Right hindlimb (tissue), 1 donor: ENCODE measurements at regions not wholly inside any gene's neighbourhood (a gene's known extent, or its start where the extent isn't known, plus 50 kb on each side); places are given as distances from the start of the nearest gene placed in this dataset.

Source experiments
- DNase-seq: peaks from one replicate; pipeline ENCODE4 v3.0.0-alpha.2; 2018

DNA sequence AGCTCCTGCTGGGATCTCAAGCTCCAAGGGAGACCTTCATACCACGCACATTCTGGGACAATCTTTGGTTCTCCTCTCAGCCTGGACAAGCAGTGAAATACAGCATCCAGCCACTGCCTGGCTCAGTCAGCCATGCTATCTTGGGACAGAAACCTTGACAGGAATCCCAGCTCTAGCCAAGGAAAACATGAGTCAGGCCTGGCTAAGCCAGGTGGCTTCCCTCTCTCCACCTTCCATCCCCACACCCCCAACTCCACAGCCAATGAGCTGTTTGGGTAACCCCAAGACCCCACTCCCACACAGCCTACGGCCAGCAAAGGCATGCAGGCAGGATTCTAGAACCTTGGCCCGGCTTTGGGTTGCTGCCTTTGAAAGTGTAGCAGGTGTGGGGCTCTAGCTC is 64.9 kb downstream of the MCFD2 start:
- peak; percentile 66 for DNase-seq

DNA sequence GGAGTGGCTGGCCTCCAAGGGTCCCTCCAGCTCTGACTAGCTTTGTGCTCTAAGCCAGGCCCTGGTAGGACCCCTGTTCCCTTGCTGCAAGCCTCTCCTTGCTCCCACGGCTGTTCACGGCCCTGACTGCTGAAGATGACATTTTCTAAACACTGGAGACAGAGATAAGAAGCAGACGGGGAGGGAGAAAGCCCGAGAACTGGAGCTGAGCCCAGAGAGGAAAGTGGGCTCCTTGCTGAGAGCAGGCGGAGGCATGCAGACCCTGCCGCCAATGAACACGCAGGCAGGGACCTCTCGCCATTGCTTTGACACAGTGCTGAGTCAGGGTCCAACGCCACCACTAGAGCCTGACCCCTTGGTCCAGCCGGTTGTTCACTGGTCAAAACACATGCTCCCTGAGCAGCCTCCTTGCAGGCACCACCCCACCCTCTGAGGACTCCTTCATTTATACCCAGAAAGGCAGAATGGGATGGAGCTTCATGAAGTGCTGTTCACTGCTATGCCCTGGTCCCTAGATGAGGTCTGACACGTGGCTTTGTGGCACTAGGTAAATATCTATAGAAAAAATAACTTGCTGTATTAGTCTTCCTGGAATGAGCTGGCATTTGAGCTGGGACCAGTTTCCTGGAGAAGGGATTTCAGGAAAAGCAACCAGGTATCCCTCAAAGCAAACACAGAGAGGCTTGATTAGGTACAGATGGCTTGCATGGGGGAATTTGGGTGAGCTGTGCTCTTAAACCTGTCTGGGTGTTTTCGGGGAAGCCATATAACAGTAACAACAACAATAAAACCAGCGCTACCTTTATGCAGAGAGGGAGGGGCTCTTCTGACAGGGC is 65.7 kb downstream of the MCFD2 start:
- no peak for DNase-seq

DNA sequence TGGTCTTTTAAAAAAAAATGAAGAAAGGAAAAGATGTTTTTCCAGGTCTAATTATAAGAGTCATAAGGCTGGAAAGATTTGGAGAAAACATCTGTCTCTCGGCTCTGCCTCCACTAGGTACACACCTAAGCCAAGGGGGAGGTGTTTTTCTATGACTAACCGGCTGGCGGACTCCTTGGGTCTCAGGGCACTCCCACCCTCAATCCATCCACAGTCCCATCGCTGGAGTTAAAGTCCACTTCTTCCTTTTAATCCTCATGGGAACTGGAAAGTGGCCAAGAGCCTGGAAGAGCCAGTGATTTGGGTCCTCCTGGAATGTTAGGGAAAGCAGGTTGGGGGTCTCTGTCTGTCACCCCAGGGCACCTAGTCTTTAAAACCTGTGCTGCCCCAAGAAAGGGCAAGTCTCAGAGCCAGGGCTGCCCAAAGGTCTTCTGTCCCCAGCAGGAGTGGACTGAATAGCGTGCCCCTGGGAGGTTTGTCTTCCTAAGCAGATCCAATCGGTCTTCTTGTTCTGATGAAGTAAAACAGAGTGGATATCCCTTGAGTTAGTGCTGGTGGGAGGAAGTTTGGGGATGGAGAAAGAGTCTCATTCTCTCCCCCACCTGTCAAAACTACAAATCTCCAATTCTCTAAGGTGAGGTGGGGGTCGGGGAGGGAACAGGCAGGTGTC is 66.4 kb downstream of the MCFD2 start:
- DNase-seq: peak; percentile 56

DNA sequence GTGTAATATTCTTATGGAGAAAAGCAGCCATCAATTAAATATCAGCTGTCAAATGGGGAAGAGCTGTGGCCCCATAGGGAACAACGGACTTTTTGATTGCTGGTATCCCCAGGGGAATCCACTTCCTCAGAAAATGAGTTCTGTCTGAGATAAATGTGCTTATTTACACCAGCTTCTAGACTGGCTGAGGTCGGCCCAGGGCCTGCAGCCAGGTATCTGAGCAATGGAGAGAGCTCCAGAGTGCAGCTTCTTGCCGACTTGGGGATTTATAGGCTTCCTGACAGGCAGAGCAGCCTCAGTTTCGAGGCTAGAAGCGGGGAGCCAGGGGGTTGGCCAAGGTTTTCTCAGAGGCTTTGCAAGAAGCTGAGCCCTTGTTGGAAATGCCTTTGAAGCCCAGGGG is 67.2 kb downstream of the MCFD2 start:
- DNase-seq: peak; percentile 67

DNA sequence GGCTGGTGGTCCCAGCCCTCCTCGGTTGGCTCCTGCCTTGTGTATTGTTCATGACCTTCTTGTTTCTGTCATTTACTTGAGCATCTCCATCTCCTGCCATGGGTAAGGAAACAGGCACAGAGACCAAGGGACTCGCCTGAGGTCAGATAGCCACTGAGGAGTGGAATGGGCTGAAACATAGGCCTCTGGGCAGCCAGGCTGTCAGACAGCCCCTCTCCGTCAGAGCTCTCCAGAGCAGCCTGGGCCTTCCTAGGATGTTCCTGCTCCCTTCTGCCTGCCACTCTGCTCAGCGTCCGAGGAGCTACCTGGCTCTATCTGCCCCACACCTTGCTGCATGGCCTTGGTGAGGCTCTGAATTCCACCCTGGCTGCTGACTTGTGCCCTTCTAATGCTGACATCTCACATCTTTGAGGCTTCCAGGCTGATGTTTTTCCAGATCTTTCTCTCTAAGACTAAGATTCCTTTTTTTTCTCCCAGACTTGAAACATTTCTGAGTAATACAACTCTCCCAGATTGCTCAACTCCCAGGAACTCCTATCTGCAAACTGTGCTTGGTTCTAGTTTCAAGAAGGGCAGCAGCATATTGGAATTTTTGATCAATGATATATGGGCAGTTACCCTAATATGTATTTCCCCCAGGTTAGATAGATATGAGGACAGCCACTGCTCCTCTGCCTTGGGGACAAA is 67.7 kb downstream of the MCFD2 start:
- no peak for DNase-seq

DNA sequence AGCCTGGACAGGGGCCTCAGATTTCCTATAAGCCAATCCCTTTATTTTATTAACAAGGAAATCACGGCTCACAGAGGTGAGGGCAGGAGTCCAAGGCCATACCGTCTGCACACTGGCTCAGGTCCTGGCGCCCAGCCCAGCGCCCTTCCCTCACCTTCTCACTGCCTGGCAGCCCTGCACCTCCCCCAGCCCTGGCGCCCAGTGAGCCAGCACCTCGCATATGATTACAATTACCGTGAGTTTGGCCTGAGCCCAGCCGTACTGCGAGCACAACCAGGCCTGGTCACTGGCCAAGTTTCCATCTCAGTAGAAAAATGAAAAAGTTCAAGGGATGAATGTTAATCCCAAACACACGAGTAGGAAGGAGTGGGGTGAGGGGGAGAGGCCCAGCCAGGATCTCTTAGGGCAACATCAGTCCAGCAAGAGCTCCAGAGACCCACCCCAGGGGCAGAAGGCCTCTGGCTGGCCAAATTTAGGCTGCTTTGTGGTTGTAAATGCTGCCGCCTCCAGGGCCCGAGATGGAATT is 68.4 kb downstream of the MCFD2 start:
- DNase-seq: peak; percentile 91

DNA sequence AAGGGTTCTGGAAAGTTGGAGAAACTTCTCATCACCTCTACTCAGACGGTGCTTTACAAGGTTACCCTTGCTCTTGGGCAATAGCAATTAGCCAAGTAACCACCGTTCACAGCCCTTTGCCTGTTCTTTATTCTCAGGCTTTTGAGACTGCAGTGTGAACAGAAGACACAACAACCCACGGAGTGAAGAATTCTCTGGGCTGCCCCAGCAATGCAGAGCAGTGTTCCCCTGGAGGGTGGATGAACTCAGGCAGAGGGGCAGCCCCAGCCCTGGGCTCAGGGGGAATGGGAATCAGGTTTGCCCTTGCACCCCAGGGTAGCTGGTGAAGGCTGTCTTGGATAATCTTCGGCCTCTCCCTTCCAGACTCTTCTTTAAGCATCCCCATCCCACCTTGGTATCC is 69.1 kb downstream of the MCFD2 start:
- DNase-seq: no peak

DNA sequence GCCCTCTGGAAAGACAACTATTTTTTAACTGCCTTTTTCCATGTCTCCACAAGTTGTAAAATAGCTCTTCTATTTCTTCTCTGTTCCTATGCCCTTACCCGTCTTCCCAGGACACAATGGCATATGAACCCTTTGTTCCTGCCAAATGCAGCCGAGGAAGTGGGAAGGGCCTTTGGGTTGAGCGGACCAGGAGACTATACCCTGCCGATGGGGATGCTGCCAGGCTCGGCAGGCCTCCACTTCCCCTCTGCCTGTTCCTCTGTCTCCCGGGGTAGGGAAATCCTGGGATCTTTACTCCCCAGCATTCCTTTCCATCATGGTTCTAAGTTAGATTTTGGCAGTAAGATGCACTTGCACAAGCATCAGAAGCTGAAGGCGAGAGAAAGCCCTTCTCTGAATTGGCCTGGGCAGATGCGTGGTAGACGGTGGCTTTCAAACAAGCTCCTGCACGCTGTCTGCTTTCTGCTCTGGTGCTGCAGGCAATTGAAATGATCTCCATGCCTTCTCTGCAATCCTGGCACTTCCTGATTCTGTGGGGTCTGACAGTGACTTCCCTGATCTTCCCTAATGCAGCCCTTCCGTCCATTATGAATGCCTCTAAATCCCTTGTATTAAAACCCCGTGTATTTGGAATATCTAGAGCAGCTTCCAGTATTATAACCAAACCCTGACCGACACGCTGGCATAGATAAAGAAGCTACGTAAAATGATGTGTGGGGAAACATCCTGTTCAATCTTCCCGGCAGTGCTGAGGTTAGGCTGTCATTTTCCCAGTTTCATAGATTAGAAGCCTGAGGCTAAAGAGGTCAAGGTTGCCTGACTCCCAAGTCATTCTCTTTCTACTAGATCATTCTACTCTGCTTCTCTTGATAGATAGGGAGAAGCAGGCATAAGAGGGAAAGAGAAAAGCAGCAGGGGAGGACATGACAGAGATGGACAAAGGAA is 69.8 kb downstream of the MCFD2 start:
- no peak for DNase-seq

DNA sequence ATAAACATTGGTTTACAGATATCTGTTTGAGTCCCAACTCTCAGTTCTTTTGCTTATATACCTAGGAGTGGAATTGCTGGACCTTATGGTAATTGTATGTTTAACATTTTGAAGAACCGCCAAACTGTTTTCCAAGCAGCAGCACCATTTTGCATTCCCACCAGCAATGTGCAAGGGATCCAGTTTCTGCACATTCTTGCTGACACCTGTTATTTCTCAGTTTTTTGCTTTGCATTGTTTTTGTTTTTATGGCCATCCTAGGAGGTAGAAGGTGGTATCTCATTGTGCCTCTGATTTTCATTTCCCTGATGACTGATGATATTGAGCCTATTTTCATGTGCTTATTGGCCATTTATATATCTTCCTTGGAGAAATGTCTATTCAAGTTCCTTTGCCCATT is 71.2 kb downstream of the MCFD2 start:
- no peak for DNase-seq

DNA sequence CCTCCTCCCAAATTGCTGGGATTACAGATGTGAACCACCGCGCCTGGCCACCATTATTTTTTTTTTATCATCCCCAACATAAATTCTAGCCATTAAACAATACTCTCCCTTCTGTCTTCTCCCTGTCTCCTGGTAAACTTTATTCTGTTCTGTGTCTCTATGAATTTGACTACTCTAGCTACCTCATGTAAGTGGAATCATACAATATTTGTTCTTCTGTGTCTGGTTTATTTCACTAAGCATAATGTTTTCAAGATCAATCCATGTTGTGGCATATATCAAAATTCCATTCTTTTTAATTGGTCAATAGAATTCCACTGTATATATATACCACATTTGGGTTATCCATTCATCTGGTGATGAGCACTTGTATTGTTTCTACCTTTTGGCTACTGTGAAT is 71.6 kb downstream of the MCFD2 start:
- no peak for DNase-seq

DNA sequence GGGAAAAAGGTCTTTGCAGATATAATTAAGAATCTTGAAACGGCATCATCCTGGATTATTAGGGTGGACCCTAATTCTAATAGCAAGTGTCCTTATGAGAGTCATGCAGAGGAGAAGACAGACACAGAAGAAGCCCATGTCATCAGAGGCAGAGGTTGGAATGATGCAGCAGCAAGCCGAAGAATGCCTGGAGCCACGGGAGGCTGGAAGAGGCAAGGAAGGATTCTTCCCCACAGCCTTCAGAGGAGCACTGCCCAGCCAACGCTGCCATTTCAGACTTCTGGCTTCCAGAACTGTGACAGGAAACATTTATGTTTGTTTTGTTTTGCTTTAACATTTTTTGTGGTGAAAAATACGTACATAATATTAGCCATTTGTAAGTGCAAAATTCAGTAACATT is 72.3 kb downstream of the MCFD2 start:
- no peak for DNase-seq

DNA sequence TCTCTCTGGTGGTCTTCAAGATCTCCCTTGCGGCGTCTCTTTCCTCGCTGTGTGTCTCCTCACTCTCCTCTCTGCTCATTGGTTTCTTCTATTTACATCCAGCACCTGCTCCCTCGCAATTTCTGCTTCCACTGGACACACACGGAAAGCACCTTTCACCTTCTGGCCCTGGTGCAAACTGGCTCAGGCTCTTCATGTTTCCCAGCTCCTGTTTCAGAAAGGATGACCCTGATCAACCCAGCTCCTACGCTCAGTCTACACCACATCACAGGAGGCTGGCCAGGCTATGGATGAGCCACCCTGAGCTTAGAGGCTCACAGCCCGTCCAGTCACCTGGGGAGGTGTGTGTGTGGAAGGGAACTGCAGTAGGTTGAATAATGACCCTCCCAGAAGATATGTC is 72.7 kb downstream of the MCFD2 start:
- no peak for DNase-seq

DNA sequence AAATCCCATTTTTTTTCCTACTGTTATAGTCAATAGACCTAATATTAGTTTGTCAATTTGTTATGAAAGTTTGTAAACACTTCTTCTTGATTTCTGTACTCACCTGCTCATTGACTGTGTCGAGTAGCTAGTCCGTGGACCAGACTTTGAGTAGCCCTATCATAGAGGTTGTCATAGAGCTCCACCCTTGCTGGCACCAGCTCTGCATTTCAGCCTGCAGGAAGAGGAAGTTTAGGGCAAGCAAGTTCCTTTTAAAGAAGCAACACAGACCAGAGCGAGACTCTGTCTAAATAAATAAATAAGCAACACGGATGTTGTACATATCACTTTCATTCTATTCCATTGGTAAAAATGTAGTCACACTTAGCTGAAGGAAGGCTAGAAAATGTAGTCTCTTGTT is 74.0 kb downstream of the MCFD2 start:
- no peak for DNase-seq

DNA sequence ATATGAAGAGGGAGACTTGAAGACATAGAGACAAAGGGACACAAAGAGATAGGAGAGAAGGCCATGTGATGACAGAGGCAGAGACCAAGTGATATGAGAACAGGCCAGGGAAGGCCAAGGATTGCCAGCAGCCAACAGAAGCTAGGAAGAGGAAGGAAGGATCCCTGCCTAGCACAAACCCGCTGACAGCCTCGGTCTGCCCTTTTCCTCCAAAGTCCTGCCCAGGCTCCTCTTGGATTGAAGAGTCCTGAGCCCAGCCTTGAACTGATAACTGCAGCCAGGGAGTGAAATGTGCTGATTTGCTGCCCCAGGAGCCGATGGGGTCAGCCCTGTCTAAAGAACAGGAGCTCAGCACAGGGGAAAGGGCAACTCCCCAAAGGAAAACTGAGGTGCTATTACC is 76.6 kb downstream of the MCFD2 start:
- DNase-seq: no peak

DNA sequence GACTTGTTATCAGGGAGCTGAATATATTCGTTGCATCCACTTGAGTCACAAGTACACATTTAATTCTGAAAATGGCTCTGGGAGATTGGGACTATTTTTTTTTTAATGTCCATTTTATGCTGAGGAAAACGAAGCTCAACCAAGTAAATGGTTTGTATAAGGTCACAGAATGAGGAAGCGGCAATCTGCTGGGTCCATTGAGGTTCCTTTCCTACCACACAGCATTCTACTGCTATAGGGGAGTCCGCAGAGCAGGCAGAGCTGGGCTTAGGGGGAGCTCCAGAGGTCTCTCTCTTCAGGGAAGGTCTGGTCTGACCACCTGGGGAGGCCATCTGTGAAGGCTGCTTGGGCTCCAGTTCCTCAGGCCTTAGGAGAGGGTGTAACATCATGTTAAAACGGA is 77.9 kb downstream of the MCFD2 start:
- DNase-seq: no peak

DNA sequence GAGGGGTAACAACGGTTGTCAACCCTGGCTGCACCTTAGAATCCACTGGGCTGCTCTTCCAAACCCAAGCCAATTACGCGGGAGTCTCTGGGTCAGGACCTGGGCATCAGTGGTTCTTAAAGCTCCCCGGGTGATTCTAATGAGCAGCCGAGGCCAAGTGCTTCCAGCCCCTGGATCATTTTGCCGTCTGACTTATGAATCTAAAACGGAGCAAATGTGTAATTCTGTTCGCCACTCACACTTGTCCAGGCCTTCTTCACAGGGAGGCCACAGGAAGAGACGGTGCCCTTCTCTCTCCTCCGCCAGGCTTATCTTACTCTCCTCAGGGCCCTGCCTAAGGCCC is 78.5 kb downstream of the MCFD2 start:
- DNase-seq: no peak

DNA sequence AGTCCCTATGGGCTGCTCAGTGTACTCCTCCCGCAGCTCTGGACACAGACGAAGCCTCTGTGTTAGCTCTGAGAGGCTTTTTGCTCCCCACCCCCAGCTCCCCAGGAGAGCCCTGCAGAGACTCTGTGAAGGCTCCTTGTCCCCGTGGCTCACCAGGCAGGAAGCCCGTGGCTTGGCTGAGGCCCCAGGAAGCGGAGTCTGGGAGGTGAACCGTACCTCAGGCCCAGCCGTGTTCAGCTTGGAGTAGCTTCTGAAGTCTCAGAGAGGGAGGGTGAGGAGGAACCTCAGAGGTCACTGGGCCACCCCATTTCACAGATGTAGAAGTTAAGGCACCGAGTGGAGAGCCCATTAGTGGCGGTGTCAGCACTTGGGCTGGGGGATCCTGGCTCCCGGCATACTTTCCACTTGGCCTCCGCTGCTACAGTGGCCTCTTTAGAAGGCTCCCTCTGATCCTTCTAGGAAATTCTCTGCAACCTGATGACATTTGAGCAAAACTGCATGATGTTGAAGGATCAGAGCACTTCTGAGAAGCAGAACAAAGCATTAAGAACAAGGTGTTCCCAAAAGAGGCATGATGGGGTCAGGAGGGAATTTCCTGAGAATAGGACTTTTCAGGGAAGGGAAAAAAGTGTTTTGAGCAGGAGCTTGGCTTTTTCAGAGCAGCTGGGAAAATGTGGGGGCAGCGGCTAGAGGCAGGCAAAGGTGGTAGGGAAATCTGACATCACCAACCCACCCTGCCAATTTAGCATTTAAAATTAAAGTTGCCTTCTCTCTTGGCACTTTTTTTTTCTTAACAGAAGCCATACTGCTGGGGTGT is 79.1 kb downstream of the MCFD2 start:
- DNase-seq: peak; percentile 61

DNA sequence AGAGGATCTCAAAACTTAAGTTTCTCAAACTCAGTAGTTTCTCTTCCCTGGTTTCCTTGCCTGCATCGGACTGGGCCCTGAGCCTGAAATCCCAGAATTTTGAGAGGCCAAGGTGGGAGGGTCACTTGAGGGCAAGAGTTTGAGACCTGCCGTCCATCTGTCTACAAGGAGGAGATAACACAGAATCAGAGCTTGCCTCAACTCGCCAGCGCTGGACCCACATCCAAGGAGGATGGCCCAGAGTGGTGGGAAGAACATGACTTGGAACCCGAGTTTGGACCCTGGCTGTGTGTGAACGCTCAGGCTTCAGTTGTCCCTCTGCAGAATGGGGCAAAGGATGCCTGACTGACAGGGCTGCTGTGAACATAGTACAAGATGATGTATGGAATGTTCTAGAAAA is 80.1 kb downstream of the MCFD2 start:
- no peak for DNase-seq

DNA sequence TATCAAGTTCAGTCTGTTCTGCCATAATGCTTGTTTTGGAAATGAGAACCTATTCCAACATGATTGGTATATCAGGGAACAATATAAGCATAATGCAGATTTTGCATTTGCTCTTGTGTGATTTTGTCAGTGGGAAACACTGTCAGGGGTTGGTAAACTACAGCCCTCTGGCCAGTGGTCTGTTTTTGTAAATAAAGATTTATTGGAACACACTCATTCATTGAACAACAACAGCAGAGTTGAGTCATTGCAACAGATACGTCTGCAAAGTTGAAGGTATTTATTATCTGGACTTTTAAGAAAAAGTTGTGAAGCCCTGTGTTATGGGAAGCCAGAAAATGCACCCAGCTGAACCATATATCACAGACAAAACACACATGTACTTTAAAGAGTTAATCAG is 83.1 kb downstream of the MCFD2 start:
- no peak for DNase-seq

DNA sequence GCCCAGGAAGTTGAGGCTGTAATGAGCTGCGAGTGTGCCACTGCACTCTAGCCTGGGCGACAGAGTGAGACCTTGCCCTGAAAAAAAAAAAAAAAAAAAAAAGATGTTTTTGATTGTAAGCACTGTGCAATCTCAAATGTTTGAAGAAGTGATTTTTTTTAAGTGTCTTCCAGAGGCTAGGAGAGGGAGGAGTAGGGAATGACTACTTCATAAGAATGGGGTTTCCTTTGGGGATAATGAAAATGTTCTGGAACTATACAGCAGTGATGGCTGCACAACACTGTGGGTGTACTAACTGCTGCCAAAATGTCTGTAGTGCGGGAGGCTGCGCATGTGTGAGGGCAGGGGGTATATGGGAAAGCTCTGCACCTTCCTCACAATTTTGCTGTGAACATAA is 83.7 kb downstream of the MCFD2 start:
- DNase-seq: no peak

DNA sequence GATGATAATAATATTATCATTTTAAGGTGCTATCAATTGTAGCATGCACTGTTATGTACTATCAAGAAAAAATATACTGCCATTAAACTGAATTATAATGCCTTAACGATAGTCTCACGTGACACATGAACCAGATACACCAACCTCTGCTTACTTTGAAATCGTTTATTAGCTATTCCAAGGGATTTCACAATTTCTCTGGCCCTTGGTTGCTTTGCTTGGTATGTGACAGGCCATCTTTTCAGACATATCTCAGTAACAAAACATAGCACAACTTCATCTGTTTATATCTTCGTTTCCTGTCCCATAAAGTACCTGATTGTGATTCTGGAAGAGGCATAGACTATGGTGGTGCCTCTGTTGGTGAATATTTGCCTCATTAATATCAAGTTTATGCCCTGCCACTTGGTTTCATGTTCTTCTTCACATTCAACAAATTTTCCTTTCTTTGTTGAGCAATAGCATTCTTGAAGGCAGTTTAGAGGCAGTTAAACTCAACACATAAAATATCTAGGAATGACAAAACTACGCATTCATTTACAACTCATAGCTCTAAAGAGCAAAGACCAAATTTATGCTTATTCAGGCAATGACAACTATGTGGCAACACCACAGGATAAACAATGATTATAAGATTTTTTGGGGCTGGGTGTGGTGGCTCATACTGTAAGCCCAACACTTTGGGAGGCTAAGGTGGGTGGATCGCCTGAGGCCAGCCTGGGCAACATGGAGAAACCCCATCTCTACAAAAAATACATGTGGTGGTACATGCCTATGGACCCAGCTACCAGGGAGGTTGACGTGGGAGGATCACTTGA is 84.3 kb downstream of the MCFD2 start:
- DNase-seq: peak; percentile 1
